Ovary (tissue), 3 donors: ENCODE measurements at regions not wholly inside any gene's neighbourhood (a gene's known extent, or its start where the extent isn't known, plus 50 kb on each side); places are given as distances from the start of the nearest gene placed in this dataset.

Experiments used
- CTCF ChIP-seq, 3 donors: fragments of 450-650 bp in 2 of 3; fragments of 200-600 bp in 1 of 3; IDR thresholded peaks; one replicate each; pipeline versions ENCODE4 v1.5.1 to v1.8.0; 2016 to 2022; ENCODE audit warnings: antibody characterized with exemption in 3 of 3, mild to moderate bottlenecking in 1 of 3
- POLR2A ChIP-seq: fragments of 450-650 bp; IDR thresholded peaks from one replicate; pipeline ENCODE4 v1.6.1; 2017; ENCODE audit warnings: antibody characterized with exemption, mild to moderate bottlenecking, moderate library complexity
- donor health status: DM: no; HTN: no; CAD: no.

DNA sequence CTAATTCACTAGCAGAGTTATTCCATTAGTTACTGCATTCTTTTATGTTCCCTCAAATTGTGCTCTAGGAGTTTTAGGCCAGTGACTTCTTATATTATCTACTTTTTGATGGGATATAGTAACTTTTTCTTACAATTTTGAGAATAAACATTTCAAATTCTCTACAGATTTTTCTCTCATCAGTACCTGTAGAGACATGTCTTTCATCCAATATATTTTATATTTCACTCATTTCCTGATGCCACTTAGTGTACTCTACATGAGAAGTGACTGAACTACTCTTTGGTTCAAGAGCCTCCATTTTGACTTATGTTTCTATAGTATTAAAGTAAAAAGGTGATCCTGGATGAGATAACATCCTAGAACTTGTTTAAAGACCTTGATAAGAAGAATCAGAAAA, 108.5 kb downstream of the ELOVL4 start:
- no peak for TF ChIP-seq POLR2A
- TF ChIP-seq CTCF (IDR thresholded peaks at IDR 0.05): no peak
